HG03460 (cell line): ENCODE measurements at regions not wholly inside any gene's neighbourhood (a gene's known extent, or its start where the extent isn't known, plus 50 kb on each side); places are given as distances from the start of the nearest gene placed in this dataset.

Source experiments
- ATAC-seq: cut with Tn5 transposase; IDR thresholded peaks from one replicate; pipeline ENCODE4 v1.9.1; 2021; ENCODE audit not compliant: unreplicated experiment

DNA sequence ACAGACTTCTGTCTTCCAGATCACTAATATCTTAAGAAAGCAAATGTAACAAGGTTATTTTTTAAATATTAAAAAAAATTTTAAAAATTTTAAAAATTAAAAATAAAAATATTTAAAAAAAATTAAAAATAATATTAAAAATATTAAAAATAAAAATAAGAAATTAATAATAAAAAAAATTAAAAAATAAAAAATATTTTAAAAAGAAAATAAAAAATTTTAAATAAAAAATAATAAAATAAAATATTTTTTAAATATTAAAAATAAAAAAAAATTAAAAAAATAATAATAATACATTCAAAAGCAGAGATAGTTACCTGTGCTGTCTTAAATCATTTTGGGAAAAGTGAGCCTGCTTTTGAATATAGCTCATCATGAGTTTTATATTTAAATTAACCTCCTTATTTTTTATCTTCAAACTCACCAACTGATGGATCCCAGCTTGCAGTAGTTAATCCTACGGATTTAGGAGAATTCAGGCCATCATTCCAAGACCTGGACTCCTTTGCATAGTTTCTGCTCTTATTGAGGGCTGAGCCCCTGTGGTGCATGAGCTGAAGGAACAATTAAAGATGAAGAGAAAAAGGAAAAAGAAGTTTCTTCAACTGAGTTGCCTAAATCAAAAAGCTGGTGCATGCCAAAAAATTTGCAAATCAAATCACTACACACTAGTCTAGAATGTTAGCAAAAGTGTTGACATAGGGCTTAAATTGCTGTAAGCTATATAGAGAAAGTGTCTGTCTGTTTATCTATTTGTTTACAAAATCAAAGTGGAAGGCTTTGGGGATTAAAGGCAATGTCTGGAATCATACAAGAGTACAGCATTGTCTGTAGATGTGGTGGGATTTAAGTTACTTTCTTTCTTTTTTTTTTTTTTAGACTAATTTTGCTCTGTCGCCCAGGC, 50.5 kb upstream of the ZNF438 start:
- ATAC-seq: no peak

DNA sequence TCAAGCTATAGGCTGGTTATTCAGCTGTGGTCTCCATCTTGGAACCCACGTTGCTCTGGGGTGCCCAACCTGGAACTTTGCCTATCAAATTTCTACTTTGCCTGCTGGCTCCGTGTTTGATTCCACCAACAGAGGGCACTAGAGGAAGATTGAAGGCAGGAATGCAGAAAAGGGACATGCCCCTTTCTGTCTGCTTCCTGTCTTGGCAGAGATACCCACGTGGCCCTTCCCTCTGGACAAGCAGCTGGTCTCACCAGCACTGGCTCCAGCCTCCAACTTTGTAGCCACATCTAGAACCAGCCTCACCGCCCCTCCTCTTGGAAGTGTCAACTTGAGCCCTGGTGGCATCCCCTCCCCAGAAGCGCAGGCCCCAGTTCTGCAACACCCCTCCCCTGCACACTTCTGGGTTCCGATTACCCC, 52.1 kb upstream of the ZNF438 start:
- no peak for ATAC-seq

DNA sequence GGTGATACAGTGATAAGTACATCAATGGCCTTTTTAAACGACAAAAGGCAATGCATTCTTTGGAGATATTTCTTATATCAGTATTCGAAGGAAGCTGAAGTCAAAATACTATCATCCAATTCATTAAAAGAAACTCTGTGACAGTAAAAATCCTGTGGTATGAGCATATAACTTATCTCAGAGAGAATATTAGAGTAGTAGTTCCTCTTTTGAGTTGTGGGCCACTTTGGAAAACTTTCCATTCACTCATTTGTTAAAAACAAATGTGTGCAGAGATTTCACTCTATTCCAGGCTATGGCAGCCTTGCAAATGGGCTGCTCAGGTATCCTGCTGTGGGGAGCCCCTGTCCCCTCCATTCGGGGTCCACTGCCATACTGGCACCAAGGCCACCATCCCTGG, 55.3 kb upstream of the ZNF438 start:
- no peak for ATAC-seq

DNA sequence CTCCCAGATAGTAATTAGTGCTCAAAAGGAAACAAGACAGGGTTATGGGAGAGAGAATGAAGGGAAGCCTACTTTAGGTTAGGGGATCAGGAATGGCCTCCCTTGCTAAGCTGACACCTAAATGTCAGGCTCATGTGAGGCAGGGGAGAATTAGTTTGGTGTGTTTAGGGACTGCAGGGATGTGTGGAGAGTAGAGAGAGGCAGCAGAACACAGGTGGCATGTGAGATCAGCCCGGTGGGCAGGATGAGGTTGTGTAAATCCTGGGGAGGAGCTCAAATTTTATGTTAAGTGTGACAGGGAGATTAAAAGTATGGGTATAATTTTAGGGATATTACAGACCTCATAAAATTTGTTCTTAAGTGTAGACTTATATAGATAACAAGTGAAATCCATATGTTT, 56.2 kb upstream of the ZNF438 start:
- ATAC-seq: no peak

DNA sequence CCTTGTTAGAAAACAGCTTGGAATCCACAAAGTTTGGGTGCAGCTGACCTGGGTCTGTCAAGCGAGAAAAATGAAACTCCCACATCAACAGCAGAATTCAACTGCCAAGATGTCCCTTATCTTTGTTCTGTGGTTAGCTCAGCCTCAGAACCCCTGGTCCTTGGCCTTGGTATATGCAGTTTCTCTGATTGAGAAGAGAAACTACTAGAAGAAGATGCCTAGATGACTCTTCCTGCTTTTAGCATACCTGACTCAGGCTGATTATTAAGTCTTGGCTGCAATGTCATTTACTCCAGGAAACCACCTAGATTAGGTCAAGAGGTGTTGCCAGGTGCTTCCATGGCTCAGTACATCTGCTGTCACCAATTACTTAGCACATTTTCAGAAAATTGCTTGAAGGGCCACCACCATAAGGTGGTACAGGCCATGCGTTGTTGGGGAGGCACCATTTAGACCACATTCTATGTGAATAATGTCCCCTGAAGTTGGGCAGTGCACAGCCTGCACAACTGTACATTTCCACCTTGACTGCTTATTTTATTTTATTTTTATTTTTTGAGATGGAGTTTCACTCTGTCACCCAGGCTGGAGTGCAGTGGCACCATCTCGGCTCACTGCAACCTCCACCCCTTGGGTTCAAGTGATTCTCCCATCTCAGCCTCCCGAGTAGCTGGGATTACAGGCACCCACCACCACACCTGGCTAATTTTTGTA, 59.4 kb upstream of the ZNF438 start:
- ATAC-seq: peak; percentile 52

DNA sequence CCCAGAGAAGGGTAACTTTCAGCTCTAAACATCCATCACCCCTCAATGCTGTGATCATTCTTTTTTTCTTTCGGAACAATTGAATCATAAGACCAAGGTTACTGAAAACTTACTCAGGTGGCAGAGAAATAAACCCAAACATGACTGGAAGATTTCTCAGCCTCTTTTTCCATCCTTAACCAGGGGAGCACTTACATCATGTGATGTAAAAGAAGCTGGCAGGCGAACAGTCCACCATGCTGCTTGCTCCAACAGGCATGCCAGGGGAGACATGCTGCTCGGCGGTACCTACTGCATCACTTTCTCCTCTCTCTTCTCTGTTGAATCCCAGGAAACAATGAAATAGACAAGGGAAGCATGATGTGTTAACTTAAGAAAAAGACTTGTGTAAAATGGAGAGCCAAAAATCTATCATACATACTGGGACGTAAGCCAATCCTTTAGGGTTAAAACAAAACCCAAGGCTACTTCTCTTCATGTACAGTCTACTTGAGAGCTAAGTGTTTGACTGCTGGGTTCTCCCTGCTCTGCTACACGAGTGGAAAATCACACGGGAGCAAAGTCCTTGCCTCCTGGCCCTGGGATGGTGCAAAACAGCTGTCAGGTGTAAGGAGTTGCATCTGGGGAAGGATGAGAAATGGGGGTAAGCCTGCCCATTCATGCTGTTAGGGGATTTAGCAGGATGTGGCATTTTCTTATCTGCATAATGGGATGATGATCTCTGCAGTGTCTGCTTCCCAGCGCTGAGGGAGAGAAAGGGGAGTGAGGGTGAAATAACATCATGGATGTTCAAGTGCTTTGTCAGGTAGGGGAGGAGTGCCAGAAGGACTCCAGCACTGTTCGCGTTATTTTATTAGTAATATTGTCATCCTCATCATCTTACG, 64.3 kb upstream of the ZNF438 start:
- ATAC-seq: no peak

DNA sequence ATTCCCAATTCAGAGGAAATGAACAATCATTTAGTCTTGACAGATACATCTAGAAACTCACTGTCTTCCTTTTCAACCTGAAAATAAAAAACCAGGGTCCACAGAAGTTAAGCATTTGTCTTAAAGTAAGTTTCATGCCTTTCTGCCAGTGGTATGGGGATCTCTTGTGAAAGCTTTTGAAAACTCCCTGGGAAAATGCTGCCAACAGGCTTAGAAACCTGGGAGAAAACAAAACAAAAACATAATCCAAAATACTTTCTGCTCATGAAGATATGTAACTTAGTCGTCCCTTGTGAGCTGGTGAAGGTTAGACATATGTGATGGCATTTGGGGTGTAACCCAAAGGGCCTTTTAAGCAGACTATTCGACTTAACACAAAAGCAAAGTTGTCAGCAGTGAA, 66.4 kb upstream of the ZNF438 start:
- no peak for ATAC-seq

DNA sequence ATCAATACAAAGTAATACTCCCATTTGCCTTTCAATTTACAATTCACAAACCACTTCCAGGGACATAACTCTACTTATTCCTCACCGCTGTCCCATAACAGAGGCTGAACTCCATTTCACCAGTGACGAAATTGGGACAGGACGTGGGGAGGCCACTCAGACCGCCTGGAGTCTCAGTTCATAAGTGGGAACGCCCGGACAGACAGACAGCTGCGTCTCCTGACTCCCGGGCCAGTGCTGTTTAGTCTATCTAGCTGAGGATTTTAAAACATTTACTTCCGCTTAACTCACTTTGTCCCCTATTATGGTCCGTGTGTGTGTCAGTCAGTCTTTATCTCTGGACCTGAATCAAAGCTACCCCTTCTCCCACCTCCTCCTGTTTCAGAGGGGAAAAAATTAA, 67.4 kb upstream of the ZNF438 start:
- no peak for ATAC-seq

DNA sequence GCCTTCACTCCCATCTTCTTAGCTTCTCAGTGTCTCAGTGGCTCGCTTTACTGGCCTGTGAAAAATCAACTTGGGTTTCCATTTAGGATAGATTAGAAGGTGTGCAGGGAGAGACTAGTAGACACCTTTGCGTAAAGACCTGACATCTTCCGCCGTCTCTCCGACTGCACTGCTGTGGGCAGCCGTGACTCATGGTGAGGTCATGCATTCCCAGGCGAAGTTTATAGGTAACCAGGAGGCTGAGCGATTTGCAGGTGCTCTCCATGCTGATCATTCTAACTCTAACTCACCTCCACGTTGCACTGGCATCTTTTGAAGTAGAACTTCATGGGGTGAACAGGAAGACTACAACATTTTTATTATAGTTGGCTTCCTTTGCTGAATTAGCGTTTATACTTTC, 68.0 kb upstream of the ZNF438 start:
- no peak for ATAC-seq

DNA sequence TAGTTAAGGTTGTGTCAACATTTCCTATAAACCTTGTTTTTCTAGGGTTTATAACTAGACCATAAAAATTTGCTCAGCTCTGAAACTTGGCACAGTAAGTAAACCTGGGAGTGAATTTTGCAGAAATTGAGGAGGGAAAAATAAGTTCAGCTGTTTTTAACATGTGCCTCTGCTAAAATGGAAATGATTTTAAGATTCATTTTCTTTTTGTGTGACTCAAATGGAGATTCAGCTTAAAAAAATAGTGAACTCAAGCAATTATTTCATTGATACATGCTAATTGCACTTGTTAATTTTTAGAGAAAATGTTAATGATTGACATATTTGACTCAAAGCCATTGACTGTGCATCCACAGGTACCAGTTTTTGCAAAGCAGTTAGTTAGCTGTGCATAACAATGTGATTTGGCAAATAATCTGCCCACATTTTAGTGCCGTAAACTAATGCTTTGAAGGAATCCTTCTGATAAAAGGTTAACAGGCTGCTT, 68.5 kb upstream of the ZNF438 start:
- ATAC-seq: no peak

DNA sequence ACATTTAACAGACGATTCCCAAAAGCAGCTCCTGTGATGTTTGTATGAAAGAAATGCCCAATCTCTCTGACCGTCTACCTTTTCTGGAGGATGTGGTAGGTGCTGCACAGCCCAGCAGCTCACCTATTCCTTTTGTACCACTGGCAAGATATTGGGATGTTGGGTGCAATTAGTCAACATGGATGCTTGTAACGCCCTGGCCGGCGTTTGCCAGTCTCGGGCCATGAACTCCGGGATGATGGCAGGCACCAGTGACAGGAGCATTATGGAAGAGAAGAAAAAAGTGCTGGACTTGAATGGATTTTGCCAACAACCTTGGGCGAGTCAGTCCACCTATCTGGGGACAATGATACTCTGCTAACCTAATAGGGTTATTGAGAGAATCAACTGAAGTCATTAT, 69.0 kb upstream of the ZNF438 start:
- no peak for ATAC-seq

DNA sequence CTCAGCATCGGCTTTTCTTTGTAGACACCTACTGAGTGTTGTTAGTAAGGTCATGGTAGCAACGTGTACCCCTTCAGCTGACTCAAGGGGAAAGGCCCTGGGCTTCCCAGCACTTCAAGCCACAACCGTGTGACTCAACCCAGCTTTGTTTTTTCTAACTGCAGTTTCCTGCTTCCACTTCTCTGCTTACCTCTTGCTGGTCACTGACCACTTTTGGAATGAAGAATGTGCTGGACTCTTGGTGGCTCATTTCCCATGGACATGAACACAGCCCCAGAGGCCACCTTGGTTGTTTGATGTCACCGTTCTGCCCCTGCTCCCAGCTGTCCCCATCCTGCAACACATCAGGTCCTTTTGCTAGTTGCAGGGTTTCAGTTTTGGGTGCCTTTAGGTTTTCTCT, 69.5 kb upstream of the ZNF438 start:
- ATAC-seq: peak; percentile 65

DNA sequence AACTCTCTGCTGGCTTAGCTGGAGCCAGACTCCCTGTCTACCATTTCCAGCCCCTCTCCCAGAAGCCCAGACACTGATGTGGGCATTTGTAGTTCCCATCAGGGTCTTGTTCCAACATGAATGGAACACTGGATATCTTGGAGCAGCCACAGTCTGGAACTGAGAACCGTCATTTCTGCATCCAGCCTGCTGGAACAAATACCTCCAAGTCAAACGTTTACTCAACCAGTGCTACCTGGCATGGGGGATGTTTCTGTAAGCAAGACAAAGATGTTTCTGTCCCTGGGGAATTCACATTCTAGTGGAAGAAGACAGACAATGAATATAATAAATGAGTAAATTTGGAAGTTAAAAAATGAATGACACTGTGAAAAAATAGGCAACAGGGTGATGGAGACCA, 70.8 kb upstream of the ZNF438 start:
- ATAC-seq: no peak

DNA sequence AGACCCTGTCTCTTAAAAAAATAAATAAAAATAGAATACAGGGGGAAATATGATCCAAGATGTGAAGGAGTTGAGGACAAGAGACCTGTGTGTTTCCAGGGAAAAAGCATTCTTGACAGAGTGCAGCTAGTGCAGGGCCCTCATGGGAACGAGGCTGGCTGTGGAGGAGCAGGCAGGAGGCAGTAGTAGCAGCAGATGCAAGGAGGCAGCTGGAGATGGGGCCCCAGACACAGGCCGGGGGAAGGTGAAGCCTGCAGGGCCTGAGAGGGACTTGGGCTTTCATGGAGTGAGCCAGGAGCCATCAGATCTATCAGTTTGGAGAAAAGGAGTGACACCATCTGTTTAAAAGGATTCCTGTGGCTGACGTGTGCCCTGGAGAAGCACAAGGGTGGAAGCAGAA, 71.4 kb upstream of the ZNF438 start:
- ATAC-seq: no peak

DNA sequence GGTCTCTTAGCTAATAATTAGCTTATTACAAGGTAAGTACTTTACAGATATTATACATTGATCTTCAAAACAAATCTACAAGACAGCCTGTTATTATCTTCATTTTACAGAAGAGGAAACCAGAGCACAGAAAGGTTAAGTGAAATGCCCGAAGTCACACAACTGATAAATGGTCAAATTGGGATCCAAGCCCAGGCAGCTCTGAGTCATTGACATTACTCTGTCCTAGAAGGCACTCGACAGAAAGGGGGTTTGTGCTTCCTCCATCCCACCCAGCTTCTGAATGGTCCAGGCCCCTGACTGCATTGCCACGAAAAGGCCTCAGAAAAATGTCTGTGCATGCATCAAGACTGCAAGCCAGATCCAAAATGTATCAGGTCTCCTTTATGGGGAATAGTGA, 81.3 kb upstream of the ZNF438 start:
- ATAC-seq: no peak

DNA sequence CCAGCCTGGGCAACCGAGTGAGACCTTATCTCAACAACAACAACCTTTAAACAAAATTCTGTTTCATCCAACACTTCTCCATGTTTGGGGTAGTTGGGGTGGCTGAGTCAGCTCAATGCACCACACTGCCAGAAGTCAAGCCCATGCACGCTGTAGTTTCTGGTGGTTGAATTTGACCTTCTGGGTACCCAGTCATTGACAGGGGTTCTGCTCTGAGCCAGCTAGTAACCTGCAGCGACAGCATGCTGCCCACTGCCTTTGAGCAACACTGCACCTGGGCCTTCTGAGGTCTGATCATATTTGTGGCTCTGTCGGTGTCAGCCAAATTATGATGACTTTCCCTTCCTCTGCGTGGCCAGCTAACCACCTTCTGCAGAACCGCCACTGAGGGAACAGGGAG, 84.6 kb upstream of the ZNF438 start:
- no peak for ATAC-seq

DNA sequence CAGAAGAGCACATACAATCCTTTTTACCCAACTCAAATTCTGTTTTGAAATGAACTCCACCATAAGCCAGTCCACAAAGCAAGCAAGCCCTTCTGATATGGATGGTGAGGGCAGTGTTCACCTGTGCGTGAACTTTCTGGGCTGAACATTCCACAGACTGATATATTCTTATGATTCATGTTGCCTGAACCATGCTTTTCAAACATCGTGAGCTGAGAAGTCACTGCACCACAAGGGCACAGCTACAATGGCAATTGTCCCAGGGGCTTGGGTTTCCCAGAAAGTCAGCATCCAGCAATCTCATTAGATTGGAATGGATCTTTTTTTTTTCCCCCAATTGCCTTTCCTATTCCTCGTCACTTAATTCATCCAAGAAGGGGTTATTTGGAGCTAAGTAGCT, 86.9 kb upstream of the ZNF438 start:
- no peak for ATAC-seq

DNA sequence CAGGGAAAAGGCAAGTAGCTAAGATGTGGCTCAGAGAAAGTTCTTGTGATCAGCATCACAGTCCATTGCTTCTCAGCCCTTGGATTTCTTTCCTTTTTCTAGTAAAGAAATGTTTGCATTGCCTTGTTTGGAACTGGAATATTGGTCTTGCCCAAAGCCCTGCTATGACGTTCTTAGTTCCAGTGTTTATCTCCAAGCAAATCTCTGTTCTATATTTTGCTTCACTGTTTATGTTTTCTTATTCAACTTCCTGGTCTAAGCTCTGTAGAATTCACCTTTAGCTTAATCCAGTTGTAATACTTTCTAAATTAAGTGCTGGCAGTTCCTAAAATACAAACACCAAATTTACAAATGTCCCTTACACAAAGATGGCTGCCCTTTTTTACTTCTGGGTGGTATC, 88.7 kb upstream of the ZNF438 start:
- ATAC-seq: no peak

DNA sequence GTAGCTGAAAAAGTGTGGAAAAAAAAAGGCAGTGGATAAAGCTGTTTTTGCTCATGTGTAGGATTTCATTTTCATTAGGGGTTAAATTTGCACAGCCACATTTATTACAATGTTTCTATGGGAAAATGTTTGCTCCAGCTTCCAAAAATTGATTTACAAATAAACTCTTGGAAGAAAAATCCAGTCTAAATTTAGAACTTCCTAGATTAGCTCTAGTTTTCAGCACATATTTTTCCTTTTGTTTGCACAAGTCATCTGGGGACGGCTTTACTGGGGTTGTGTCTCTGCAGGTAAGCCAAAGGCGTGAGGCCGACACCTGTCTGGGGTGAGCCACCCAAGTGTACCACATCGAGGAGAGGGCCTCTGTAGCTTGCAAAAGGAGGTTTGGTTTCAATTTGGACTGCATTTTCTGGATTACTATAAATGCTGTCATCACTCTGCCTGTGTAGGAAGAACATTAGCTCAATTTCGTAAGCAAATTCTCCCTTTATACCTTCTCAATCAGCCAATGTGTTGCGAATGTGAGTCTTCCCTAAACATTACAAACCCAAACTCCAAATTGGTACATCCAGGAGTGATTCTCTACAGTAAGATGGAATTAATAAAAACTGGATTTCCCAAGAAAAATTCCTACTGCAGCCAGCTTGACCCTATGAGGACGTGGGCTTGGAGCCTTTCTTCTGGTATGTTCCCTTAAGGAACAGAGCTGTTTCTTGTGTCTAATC, 89.5 kb upstream of the ZNF438 start:
- ATAC-seq: no peak

DNA sequence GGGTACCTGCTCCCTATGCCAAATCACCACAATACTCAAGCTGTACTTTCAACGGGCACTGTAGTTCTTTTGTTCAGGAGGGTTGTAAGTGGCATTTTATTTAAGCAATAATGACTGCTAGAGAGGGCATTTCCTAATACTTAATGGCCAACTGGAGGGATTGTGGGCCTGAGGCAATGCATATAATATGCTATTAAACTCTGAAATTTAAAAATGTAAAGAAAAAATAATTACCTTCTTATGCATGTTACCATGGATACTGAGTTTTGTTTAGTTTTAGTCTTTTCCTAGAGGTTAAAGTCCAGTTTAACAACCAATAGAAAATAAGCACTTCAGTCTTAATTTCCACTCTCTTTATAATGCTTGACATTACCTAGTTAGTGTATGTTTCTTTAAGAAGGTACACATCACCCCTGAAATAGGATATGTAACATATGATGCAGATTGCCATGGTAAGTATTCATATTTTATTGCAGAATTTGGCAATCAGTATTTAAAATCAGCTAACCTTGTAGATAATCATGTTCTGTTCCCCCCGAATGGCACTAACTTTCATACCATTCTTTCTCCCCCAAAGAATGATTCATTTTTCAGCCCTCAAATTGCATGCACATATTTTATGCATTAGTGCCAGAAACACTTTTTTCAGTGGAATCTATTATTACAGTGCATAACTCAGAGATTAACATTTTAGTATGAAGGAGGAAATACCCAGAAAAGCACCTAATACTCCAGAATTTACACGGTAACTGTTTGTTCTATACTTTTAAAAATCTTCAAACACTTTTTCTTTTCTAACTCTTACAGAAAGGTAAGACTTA, 90.3 kb upstream of the ZNF438 start:
- ATAC-seq: no peak
